Epithelial cell of proximal tubule (primary cell): ENCODE measurements at regions not wholly inside any gene's neighbourhood (a gene's known extent, or its start where the extent isn't known, plus 50 kb on each side); places are given as distances from the start of the nearest gene placed in this dataset.
"Not testable (repeated sequence)": the region's sequence is repeated elsewhere in the genome, so short reads cannot be mapped to it uniquely, and the experiment has no call there.

Source experiments
- DNase-seq: peaks from one replicate; pipeline ENCODE4 v3.0.0-alpha.2; 2011; ENCODE audit warnings: low read depth
- H3K4me3 ChIP-seq: 2 replicates; pipeline ENCODE4 v1.5.1; 2011; ENCODE audit warnings: low read depth, mild to moderate bottlenecking, low read length
- CTCF ChIP-seq: conservative IDR thresholded peaks from 2 replicates; pipeline ENCODE4 v1.5.1; 2012; ENCODE audit warnings: low read depth, mild to moderate bottlenecking, low read length

GRCh38 chr12:4193821-4194220, 79.7 kb upstream of the CCND2 start:
- H3K4me3 ChIP-seq = no peak overlapping the region
- TF ChIP-seq CTCF = no peak
- DNase-seq = no peak

- TF ChIP-seq CTCF = no peak
- H3K4me3 ChIP-seq = no peak overlapping the region
- DNase-seq = peak; percentile 22
These were observed 81.9 kb upstream of the CCND2 start for GRCh38 chr12:4191642-4192041.

- no peak for TF ChIP-seq CTCF
- DNase-seq = no peak
- no peak overlapping the region for H3K4me3 ChIP-seq
These were observed 82.4 kb upstream of the CCND2 start for GRCh38 chr12:4191149-4191548.

- no peak for DNase-seq
- TF ChIP-seq CTCF = no peak
- no peak overlapping the region for H3K4me3 ChIP-seq
These were observed 83.0 kb upstream of the CCND2 start for GRCh38 chr12:4190366-4191063.

- DNase-seq = no peak
- no peak overlapping the region for H3K4me3 ChIP-seq
- no peak for TF ChIP-seq CTCF
These were observed 83.8 kb upstream of the CCND2 start for GRCh38 chr12:4189721-4190120.

- H3K4me3 ChIP-seq = no peak overlapping the region
- TF ChIP-seq CTCF = no peak
- no peak for DNase-seq
These were observed 85.6 kb upstream of the CCND2 start for GRCh38 chr12:4187916-4188315.

GRCh38 chr12:4187315-4187714, 86.2 kb upstream of the CCND2 start:
- not testable (repeated sequence) for H3K4me3 ChIP-seq, DNase-seq
